ENCODE measurements at regions not wholly inside any gene's neighbourhood (a gene's known extent, or its start where the extent isn't known, plus 50 kb on each side); places are given as distances from the start of the nearest gene placed in this dataset.
"Not testable (repeated sequence)": the region's sequence is repeated elsewhere in the genome, so short reads cannot be mapped to it uniquely, and the experiment has no call there.

DNA sequence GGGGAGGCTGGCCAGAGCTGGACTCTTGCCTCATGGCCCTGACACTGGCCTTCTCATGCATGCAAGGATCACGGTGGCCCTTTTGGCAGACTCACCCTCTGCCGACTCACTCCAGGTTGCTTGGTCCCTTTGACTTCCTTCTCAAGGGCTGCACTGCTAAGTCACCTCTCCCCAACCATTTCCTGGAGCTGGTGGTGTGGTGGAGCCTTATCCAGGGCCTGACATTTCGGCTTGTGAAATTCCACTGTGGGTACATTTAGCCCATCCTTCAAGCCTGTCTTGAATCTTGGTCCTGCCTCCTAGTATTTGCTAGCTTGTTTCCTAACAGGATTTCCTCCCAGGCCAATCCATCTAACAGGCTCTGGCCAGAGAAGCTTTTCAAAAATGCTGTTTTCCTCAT, 52.6 kb upstream of the JUN start:
- no peak for DNase-seq (ENCODE audit: low read depth in 3 of 3)

DNA sequence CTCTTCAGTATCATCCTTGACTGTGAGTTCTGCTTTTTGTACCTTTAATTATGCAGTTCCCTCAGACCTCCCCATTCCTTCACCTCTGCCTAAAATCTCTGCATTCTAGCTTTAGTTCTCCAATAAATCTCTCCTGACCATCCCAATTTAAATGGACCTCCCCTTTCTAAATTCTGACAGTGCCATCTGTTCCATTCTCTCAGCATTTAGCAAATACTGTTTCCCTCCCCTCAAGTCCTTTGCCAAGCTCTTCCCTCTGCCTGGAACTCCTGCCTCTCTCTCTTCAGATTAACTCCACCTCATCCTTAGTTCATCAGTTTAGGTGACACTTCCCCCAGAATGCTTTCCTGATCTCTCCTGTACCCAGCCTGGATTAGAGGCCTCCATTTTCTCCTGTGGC, 54.0 kb upstream of the JUN start:
- DNase-seq (ENCODE audit: low read depth in 3 of 3), result no peak

DNA sequence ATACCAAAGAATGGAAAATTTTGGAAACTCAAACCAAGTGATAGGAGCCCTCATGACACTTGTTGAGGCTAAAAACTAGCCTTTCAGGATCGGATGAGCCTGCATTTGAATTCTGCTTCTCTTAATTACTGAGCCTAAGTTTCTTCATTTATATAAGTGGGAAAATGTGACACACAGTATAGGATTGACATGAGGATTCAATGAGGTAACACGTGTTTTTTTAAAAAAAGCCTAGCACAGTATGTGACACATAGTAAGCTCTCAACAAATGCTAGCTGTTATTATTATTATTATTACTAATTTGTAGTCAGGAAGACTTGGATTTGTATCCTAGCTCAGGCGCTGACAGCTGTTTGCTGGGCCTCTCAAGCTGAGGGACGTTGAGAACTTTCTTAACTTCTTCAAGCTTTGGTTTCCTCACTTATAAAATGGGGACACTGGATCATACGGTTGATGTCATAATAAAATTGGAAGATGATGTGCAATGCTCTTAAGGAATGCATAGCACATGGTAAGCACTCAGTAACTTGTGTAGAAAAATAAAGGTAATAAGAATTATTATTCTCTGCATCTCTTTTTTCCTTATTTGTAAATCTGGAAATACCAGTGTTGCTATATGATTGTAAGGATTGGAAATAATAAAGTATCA, 55.4 kb upstream of the JUN start:
- DNase-seq (ENCODE audit: low read depth in 3 of 3), result no peak

DNA sequence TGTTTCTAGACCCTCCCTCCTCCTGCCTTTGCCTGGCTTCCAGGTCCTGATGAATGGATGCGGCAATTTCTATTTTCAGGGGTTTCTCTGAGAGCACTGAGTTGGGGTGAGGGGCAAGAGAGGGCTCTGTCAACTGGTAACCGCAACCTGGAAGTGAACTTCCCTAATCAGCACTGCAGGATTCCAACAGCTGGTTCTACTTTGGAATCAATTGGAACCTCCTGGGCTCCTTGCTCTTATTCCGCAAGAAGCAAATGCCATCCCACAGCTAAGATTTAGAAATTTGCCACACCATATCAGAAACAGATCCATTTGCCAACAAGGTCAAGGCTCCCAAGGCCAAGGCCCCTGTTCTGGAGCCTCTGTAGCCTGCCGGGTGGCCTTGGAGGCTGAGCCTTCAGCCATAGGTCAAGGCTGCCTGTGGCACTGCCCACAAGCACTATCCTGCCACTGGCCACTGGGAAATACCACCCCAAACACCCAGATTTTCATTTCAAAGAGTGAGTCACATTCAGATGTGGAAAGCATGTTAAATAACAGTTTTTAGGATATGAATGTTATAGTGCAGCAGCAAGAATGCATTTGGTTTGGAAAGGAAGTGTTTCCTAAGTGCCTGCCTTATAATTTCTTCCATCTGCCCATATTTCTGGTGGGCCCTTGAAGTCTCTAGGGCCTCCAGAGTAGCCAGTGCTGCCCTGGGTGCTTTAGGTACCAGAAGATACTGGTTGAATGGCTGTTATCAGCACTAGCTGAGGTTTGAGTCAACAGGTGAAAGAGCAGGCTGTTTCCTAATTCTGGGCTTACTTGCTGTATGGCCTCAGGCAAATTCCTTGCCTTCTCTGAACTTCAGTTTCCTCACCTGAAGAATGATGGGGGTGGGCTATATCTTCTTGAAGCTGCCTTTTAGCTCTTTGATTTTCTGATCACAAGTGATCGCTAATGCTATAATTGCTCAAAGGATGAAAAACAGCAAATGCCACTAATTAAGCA, 56.3 kb upstream of the JUN start:
- no peak for DNase-seq (ENCODE audit: low read depth in 3 of 3)

DNA sequence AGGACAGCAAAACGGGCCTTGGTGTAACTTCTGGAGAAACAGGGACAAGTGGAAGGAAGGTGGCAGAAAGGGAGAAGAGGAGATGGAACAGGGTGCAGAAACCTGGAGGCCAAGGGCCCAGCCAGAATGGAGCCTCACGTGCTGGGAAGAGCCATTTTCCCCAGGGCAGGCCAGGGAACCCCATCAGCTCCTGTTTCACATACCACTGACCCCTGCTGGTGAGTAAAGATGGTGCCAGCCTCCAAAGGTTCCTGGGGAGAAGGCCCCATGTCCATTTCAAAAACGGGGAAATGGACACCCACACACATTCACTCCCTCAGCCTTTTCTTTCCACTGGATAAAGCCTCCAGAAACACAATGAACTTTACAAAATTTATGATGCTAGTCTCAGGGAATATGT, 57.6 kb upstream of the JUN start:
- DNase-seq (ENCODE audit: low read depth in 3 of 3), result no peak

DNA sequence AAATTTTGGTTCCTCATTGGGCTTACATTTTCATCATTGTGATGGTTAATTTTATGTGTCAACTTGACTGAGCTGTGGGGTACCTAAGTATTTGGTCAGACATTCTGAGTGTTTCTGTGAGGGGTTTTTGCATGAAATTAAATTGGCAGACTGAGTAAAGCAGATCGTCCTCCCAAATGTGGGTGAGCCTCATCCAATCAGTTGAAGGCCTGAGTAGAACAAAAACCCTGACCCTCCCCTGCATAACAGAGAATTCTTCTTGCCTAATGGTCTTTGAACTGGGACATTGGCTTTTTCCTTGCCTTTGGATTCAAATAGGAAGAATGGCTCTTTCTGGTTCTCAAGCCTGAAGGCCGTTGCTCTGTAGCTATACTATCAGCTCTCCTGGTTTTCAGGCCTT, 59.1 kb upstream of the JUN start:
- no peak for DNase-seq (ENCODE audit: low read depth in 3 of 3)

DNA sequence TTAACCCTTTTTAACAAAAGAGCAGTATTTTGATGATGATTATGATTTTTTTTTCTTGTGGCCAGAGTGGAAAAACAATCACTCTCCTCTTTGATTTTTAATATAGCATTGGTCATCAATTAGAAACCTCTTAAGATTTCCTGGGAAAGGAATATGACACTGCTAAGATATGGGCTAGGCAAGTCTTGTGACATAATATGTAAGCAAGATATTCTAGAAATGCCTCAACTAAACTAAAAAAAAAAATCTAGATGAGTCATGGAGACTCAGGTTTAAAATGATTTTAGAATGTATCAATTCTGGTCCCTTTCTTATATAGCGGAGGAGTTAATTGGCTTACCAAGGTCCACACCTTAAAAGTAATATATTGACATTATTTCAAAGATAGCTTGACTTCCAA, 60.3 kb upstream of the JUN start:
- no peak for DNase-seq (ENCODE audit: low read depth in 3 of 3)

DNA sequence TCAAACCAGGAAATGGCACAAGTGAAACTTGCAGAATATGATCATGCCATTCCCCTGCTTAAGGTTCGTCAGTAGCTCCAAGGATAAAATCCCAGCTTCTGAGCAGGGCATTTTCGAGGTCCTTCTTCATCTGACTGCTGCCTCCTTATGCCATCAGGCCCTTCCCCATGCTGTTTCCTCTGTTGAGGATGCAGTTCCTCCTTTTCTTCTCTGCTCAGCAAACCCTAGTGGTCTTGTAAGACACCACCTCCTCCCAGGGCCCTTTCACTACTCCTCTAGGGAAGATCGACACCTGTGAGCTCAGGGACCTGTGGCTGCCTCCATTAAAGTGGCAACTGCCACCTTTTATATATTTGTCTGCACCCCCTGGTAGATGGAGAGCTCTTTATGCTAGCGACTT, 62.1 kb upstream of the JUN start:
- DNase-seq (ENCODE audit: low read depth in 3 of 3), result no peak

DNA sequence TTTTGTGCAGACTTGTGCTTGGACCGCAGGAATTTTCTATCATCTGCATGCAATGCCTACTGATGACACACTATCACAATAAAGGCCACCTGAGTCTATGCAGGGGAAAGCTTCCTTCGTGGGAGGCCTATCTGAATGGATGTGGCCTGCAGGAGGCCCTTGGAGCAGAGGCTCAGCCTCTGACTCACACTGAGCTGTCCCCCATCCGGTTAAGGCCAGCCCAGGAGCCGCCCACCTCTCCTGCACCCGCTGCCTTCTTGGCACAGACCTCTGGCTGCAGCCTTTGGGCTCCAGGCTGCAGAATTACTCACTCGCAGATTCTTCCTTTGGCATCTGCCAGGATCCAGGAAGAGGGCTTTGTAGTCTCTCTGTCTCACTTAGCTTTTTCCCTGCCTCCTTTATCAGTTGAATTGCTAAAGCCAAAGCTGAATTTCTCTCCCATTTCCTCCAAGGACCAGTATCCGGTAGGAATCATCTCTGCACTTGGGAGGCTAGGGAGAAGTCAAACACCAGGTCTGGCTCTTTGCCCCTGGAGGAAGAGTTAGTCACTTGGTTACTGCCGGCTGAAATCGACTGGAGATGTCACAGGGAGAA, 65.1 kb upstream of the JUN start:
- DNase-seq (ENCODE audit: low read depth in 3 of 3), result no peak

DNA sequence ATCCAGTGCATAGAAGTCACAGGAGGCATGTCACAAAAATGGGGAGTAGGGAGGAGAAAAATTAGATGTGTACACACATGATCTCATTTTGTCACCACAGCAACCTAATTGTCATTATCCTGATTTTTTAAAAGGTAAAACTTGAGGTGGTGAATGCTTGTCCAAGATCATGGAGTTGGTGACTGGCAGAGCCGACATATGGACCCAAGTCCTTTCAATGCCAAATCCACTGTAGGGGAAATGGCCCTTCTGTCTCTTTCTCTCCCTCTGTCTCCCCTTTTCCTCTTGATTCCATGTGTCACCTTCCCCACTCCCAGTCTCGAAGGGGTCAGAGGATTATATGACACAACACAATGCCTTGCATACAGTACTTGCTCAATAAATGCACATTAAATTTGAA, 65.7 kb upstream of the JUN start:
- no peak for DNase-seq (ENCODE audit: low read depth in 3 of 3)

DNA sequence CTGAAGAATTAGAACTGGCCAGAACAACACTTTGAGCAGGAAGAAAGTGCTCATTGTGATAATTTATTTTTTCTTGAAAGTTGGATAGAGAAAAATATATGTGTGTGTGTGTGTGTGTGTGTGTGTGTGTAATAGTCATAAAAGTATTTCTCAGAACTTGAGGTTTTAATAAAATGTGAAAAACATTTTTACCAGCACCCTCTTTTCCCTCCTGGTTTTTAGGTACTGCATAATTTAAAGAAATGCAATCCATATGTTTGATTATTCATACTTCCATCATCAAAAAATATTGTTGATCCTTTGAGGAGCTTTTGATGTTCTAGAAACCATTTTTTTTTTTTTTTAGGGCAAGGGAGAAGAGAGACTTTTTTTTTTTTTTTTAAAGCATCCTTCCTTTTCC, 66.8 kb upstream of the JUN start:
- DNase-seq (ENCODE audit: low read depth in 3 of 3), result no peak

DNA sequence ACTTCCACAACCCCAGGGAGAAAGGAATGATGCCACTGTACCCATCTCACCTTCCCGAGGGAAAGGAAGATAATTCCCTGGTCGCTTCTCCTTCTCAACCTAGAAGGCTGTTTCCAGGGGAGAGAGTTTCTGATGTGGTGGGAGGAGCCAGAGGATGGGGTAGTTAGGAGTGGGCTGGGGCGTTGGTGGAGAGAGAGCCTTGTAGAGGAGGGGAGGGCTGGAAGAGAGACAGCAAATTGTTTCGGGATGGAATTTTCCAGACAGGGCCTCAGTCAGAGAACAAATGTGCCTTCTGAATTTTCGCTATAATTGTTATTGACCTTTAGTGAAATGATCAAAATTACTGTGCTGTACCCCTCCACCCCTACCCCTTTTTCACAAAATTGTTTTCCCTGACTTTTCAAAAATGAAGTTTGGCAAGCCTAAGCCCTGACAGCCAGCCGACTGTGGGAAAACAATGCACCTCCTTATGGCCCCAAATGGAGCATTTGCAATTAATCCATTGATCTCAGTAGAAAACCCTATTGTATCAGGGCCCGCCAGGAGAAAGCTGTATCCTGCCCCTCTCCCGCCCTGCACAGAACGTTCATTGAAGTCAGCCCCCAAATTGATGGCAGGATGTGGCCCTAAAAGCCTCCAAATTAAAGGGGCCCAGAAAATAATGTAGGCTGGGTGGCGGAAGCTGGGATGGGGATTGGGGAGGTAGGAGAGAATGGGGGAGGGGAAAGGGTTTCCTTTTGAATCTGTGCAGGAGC, 69.1 kb upstream of the JUN start:
- no peak for DNase-seq (ENCODE audit: low read depth in 3 of 3)

DNA sequence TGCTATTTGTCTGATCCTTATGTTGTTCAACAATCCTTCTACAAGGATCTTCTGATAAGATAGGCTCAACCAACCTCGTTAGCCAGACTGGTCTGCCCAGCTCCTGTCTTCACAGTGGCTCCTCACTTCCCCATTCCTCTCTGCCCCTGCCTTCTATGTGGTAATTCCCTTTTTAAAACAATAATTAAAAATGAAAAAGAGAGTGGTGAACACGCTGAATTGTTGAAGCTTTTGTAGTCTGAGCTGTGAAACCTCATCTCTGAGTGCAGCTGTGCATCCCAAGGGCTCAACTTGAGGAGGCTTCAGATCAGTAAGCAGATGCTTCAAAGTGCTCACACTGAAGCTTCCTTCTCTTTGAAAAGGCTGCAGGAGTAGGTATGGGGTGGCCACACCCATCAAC, 70.7 kb upstream of the JUN start:
- no peak for DNase-seq (ENCODE audit: low read depth in 3 of 3)

DNA sequence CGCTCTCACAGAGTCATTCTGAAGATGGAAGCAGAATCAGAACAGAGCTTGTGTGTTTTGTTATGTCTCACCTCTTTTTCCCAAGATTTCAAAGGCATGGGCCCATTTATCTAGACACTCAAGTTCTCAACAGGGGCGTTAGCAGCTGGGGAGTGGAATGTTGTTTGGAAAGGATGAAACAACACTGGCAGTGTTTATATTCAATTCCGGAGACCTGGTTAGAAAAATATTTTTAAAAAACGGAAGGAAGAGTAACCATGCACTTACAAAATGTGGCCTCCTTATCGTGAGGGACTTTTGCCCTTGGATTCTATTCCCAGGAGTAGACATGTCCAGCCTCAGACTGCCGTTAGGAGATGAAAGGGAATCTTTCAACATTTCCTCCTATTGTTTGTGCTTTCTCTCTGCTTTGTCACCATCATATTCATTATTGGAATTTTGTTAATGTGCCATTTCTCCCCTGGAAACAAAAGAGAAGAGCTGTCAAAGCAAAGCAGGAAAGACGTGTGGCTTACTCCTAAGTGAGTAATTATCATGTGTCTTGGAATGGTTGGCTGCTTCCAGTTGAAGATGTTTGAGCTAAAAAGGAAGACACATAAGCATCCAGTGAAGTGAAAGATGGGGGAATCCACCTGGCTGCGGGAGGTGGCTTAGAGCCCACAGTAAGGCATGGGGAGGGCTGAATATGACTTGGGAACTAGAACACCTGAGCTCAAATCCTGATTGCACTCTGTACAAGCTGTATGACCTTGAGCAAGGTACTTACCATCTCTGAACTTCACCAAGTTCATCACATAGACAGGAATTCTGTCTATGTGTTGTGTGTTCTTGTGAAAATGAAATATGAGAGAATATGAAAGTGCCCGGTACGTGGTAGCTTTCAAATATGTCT, 71.7 kb upstream of the JUN start:
- no peak for DNase-seq (ENCODE audit: low read depth in 3 of 3)

DNA sequence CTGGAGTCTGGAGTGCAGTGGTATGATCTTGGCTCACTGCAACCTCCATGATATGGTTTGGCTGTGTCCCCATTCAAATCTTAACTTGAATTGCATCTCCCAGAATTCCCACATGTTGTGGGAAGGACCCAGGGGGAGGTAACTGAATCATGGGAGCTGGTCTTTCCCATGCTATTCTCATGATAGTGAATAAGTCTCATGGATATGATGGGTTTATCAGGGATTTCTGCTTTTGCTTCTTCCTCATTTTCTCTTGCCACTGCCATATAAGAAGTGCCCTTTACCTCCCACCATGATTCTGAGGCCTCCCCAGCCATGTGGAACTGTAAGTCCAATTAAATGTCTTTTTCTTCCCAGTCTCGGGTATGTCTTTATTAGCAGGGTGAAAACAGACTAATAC, 72.4 kb upstream of the JUN start:
- DNase-seq (ENCODE audit: low read depth in 3 of 3), result not testable (repeated sequence)

DNA sequence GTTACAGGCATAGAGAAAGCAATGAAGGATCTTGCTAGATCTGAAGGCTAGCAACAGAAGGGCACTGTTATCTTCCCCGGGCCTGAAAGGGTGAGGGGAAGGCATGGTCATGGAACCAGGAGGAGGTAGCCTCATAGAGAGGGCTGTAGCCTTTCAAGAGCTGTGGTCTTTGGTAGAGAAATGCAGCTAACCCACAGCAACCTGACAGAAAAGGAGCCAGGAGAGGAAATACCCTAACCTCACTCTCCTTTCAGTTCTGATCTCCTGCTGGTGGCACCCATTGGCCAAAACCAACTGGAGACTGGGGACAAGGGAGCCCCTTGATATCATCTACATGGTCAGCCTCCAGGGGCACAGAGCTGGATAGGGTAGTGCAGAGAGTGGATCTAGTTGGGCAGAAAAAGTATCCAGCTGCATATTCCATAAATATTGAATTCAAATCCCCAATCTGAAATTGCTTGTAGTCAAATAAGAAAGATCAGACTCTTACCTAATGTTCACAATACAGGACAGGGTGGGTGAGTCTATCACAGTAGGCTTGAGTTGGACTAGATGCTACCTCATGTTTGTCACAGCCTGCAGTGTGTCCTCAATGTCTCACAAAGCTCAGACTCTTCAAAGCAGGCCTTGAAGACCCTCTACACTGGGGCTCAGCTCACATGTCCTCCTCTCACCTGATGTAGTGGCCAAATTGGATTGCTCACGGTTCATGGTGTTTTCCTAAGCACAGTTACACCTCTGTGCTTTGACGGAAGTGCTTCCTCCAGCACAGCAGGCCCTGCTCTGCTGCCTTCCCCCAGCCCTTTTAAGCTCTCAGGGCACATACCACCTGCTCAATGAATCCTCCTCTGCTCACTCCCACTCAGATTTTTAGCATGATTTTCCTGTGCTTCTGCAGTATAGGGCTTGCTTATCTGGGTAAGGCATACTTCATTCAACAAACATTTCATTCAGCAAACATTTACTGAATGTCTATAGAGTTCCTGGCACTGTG, 74.1 kb upstream of the JUN start:
- DNase-seq (ENCODE audit: low read depth in 3 of 3), result no peak

DNA sequence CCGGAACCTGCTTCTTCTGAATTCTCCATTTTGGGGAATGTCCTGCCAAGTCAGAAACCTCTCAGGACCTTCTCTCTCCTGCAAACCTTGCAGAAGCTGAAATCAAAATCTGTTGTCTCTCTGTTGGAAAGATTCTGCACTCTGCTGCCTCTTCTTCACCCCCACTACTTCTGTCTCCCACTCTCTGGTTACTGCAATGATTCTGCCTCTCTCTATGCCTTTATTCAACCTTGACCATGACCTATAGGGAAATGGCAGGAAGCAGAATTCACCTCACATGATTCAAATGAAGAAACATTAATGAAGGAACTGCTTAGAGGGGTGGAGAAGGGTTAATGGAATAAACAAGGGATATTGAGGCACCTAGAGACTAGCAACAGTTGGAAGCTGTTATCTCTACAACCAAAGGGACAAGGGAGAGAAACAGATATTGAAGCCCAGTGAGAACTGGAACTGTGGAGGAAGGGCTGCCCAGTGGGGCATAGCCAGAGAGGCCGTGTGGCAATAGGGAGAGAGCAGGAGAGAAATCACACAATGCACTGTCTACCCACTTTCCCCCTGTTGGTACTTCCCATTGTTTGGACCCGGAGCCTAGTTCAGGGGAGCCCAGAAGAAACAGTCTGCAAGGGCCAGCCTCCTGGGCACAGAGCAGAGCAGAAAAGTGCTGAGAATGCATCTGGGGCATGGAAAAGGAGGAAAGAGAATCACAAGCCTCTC, 76.1 kb upstream of the JUN start:
- DNase-seq (ENCODE audit: low read depth in 3 of 3), result no peak

DNA sequence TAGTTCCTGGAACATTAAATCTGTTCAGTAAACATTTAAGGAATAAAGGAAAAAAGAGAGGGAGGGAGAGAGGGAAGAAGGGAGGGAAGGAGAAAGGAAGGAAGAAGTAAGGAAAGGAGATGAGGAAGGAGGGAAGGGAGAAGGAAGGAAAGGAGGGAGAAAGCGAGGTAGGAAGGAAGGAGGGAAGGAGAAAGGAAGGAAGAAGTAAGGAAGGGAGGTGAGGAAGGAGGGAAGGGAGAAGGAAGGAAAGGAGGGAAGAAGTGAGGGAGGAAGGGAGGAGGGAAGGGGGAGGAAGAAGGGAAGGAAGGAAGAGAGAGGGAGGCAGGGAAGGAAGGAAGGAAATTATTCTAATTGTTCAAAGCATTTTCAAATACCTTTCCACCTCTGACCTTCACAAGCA, 77.2 kb upstream of the JUN start:
- no peak for DNase-seq (ENCODE audit: low read depth in 3 of 3)

DNA sequence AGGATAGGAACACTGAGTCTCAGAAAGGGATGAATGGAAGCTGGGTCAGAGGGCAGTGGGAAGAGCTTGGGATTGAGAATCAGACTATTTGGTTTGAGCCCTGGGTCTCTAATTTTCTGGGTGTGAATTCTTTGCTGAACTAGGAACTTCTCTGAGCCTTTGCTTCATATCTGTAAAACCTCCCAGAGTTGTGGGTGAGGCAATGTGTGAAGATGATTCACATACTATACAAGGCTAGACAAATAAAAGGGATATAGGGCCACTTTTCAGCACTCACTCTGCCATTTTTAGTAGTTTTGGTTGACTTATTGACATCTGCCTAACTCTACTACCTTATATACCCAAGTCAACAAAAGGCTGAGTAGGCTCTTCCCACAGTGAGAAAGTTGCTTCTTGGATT, 77.7 kb upstream of the JUN start:
- no peak for DNase-seq (ENCODE audit: low read depth in 3 of 3)
